Panc1 (cell line): ENCODE measurements at regions not wholly inside any gene's neighbourhood (a gene's known extent, or its start where the extent isn't known, plus 50 kb on each side); places are given as distances from the start of the nearest gene placed in this dataset.

ENCODE experiments used
- ATAC-seq: fragments of 200-7000 bp; cut with Tn5 transposase; 2 replicates; pipeline ENCODE4 v1.9.1; 2020; ENCODE audit warnings: mild to moderate bottlenecking, moderate library complexity
- BruUV-seq: library from RNA; stranded (reverse); fragments of 400-500 nt; replicated peaks from 2 replicates; lab custom pipeline; 2021; lab: Mats Ljungman, UMichigan
- CTCF ChIA-PET: fragments of 300-600 bp; sonication (Branson Sonifier 250); formaldehyde crosslinking; loops from one replicate; lab custom pipeline; 2022; ENCODE audit warnings: antibody characterized with exemption; lab: Charles Lee
- POLR2A ChIA-PET: fragments of 300-600 bp; sonication (Branson Sonifier 250); formaldehyde crosslinking; loops from one replicate; lab custom pipeline; 2022; ENCODE audit warnings: antibody characterized with exemption; lab: Charles Lee
- DNase-seq: peaks from one replicate; pipeline ENCODE4 v3.0.0-alpha.2; 2010; ENCODE audit warnings: low read depth, low spot score
- H3K27ac ChIP-seq: 2 replicates; pipeline ENCODE4 v1.5.1; 2011; ENCODE audit warnings: mild to moderate bottlenecking, low read length, inconsistent platforms
- H3K27me3 ChIP-seq: fragments of 200-500 bp; sonication (Bioruptor generic); 2 replicates; pipeline ENCODE4 v1.6.0; 2014; ENCODE audit warnings: low read length, inconsistent platforms; ENCODE audit not compliant: control insufficient read depth, insufficient read depth
- H3K36me3 ChIP-seq: fragments of 200-500 bp; sonication (Bioruptor generic); 2 replicates; pipeline ENCODE4 v1.5.1; 2014; ENCODE audit warnings: inconsistent platforms, mild to moderate bottlenecking, low read length, moderate library complexity; ENCODE audit not compliant: control insufficient read depth, insufficient read depth
- H3K4me1 ChIP-seq: 2 replicates; pipeline ENCODE4 v1.5.1; 2011; ENCODE audit warnings: inconsistent platforms, mild to moderate bottlenecking, low read length, moderate library complexity; ENCODE audit not compliant: control insufficient read depth, insufficient read depth
- H3K4me3 ChIP-seq, 2 experiments: 2 replicates each; pipeline ENCODE4 v1.5.1; 2011 to 2012; ENCODE audit warnings: low read depth in 2 of 2, low read length in 2 of 2, mild to moderate bottlenecking in 2 of 2, inconsistent platforms in 1 of 2, moderate library complexity in 1 of 2
- H3K9me3 ChIP-seq: fragments of 200-500 bp; sonication (Bioruptor generic); 2 replicates; pipeline ENCODE4 v1.5.1; 2014; ENCODE audit warnings: low read depth, mild to moderate bottlenecking, inconsistent platforms, low read length, moderate library complexity; ENCODE audit not compliant: control insufficient read depth, insufficient read depth
- POLR2AphosphoS5 ChIP-seq: IDR thresholded peaks from 2 replicates; pipeline ENCODE4 v1.6.1; 2012; ENCODE audit warnings: mild to moderate bottlenecking, low read depth, low read length, moderate library complexity
- REST ChIP-seq, 2 experiments: IDR thresholded peaks; 2 replicates each; pipeline ENCODE4 v1.6.1; 2011 to 2012; ENCODE audit warnings: low read depth in 2 of 2, control low read depth in 1 of 2, low read length in 1 of 2, mild to moderate bottlenecking in 1 of 2, moderate library complexity in 1 of 2; ENCODE audit not compliant: insufficient read depth in 1 of 2
- SIN3A ChIP-seq: IDR thresholded peaks from 2 replicates; pipeline ENCODE4 v1.6.1; 2012; ENCODE audit warnings: low read depth, mild to moderate bottlenecking, low read length, moderate library complexity, borderline replicate concordance; ENCODE audit not compliant: insufficient read depth
- TCF7L2 ChIP-seq: IDR thresholded peaks from 2 replicates; pipeline ENCODE4 v1.6.1; 2011; ENCODE audit warnings: mild to moderate bottlenecking, low read depth, low read length, inconsistent platforms
- in situ Hi-C: cut with HindIII; loops from 2 replicates; pipeline ENCODE4 v1.10.0; 2016; ENCODE audit warnings: low sequenced_read_pairs, low pct_unique_long_range_greater_than_20kb
- intact Hi-C: fragments of 100-400 bp; cut with micrococcal nuclease; formaldehyde crosslinking; loops from one replicate; pipeline ENCODE4 v1.10.0; 2022; ENCODE audit not compliant: unreplicated experiment
- TF ChIP-seq, protein P1 (sequence below): fragments of 450-650 bp; IDR thresholded peaks from 2 replicates; pipeline ENCODE4 v1.5.1; 2017; ENCODE audit warnings: mild to moderate bottlenecking

DNA sequence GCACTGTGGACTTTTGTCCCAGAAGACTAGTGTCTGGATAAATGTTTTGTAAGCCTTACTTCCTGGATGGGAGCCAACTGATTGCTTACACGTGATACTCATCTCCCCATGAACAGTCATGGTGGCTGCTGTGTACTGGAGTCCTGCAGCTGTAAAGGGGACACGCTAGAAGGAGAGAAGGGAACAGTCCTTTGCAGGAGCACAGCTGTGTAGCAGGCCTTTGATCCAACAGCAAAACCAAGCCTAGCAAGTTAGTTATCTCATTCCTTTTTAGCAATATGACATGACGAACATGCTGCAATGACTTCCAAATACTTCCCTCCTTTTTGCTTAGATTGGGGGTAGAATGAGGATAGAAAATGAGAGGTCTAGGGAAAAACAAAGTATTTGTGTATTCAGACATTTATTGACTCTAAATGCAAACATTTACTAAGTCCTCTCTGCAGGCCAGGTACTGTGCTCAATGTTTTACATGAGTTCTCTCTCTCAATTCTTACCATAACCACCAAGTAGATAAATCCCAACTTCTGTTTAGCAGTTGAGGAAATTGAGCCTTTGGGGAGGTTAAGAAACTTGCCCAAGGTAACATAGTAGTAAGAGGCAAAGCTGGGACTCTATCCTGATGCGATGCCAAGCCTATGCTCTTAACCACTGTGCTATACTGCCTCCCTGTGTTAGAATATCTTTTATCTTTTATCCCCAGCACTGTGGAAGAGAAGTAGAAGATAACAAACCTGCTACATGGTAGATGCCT is 55.4 kb upstream of the CD28 start:
- Histone ChIP-seq H3K27me3 (no peaks in the 10 kb centered on the region), H3K27ac (no peak overlapping the region), H3K4me1 (peaks cover 14% of the 10 kb centered on the region; the same call in 1 of the 2 replicates), H3K4me3 (no peak overlapping the region), H3K9me3 (no peaks in the 10 kb centered on the region), H3K36me3 (no peaks in the 10 kb centered on the region)
- POLR2A ChIA-PET, result interaction anchor here (0.7 kb wide), 1 partner anchor 253 kb away, joined by 4 read pairs; no protein-coding TSS in a partner anchor
- BruUV-seq, result no TSS peak
- intact Hi-C loops, result loop anchor here (1.0 to 10.0 kb wide), 2 partner anchors 164 to 167 kb away; no protein-coding TSS in a partner anchor
- ATAC-seq, result peak; percentile 95
- CTCF ChIA-PET, result interaction anchor here (0.6 kb wide), 1 partner anchor 613 kb away, joined by 5 read pairs; no protein-coding TSS in a partner anchor
- peak; percentile 57 for DNase-seq
- in situ Hi-C loops, result no loop called here
- TF ChIP-seq SIN3A (no peak), POLR2AphosphoS5 (no peak)

GRCh38 chr2:203651621-203652020 is 54.8 kb upstream of the CD28 start:
- ChIA-PET POLR2A (no interaction called here), CTCF (no interaction called here)
- no peak overlapping the region for H3K4me3 ChIP-seq
- no peaks in the 10 kb centered on the region for H3K9me3 ChIP-seq
- H3K27ac ChIP-seq, result no peak overlapping the region
- no TSS peak for BruUV-seq
- TF ChIP-seq POLR2AphosphoS5, result no peak
- no peak for TF ChIP-seq REST (IDR thresholded peaks at IDR 0.05; ENCODE audit: insufficient read depth in 1 of 2, low read depth in 2 of 2, low read length in 1 of 2)
- TF ChIP-seq, protein P1, sequence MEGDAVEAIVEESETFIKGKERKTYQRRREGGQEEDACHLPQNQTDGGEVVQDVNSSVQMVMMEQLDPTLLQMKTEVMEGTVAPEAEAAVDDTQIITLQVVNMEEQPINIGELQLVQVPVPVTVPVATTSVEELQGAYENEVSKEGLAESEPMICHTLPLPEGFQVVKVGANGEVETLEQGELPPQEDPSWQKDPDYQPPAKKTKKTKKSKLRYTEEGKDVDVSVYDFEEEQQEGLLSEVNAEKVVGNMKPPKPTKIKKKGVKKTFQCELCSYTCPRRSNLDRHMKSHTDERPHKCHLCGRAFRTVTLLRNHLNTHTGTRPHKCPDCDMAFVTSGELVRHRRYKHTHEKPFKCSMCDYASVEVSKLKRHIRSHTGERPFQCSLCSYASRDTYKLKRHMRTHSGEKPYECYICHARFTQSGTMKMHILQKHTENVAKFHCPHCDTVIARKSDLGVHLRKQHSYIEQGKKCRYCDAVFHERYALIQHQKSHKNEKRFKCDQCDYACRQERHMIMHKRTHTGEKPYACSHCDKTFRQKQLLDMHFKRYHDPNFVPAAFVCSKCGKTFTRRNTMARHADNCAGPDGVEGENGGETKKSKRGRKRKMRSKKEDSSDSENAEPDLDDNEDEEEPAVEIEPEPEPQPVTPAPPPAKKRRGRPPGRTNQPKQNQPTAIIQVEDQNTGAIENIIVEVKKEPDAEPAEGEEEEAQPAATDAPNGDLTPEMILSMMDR, result 0 out of 2 replicates have a peak, but pooled peaks have one; percentile 11
- TF ChIP-seq TCF7L2, result no peak
- in situ Hi-C loops, result no loop called here
- H3K27me3 ChIP-seq, result no peaks in the 10 kb centered on the region
- peaks cover 14% of the 10 kb centered on the region; the same call in 1 of the 2 replicates for H3K4me1 ChIP-seq
- intact Hi-C loops, result loop anchor here (1.0 to 10.0 kb wide), 2 partner anchors 163 to 167 kb away; no protein-coding TSS in a partner anchor
- ATAC-seq, result no peak
- H3K36me3 ChIP-seq, result no peaks in the 10 kb centered on the region
- no peak for DNase-seq
